EL (cell line): ENCODE measurements at regions not wholly inside any gene's neighbourhood (a gene's known extent, or its start where the extent isn't known, plus 50 kb on each side); places are given as distances from the start of the nearest gene placed in this dataset.
A peak's percentile ranks its signal among the peaks of the same experiment; 100 is the strongest.

ENCODE experiments used
- DNase-seq: peaks from one replicate; pipeline ENCODE4 v3.0.0-alpha.2; 2016

- DNase-seq = no peak
These were observed 292.2 kb downstream of the MZT1 start for GRCh38 chr13:72435251-72435650.

GRCh38 chr13:72431981-72432682 lies 295.3 kb downstream of the MZT1 start:
- DNase-seq = no peak

- DNase-seq = no peak
These were observed 296.5 kb downstream of the MZT1 start for GRCh38 chr13:72430923-72431322.

DNA sequence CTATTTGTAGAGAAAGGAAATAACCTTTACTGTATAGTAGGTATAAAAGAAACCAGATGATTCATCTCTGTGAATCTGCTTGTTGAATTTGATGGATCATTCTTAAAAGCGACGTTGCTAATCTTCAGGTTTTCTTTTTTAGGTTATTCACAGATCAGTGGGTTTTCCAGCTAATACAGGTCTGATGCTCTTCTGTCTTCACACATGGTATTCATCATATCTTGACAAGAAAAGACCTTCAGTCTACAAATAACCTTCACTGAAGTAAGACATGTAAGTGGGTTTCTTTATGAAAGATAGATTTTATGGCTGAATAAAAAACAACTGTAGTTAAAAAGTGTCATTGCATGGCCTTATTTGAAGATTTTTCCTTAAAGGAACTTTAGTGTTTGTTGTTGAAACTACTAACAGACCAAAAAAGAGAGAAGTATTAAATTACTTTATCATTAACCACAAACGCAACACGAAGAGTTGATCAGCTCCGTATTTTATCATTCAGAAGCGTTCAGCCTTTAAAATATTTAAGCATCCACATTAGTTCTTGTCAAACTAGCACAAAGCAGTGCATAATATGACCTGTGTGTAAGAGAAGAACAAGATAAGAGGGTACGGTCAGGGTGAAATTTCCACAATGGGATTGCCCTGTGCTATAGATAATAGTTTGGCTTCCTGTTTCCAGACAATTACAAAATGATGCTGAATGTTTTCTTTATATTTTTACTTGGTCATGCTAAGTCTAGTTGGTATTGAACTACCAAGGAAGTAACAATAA lies 299.5 kb downstream of the MZT1 start:
- no peak for DNase-seq

DNA sequence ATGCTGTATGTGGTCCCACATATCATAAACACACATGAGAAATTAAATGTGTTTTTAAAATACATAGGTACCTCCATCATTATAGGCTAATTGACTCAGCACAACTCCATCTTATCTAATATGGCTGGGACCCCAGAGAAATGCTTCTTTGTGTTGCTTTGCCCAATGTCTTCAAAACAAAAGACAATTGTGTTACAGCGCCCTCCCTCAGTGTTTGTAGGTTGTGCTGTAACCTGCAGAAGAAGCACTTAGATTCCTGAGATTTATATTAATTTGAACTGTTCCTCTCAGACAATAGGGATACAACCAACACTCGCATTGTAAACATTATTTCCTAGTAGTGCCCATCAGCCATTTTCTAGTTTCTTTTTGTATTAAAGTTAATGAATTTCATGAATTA lies 303.4 kb downstream of the MZT1 start:
- no peak for DNase-seq

DNA sequence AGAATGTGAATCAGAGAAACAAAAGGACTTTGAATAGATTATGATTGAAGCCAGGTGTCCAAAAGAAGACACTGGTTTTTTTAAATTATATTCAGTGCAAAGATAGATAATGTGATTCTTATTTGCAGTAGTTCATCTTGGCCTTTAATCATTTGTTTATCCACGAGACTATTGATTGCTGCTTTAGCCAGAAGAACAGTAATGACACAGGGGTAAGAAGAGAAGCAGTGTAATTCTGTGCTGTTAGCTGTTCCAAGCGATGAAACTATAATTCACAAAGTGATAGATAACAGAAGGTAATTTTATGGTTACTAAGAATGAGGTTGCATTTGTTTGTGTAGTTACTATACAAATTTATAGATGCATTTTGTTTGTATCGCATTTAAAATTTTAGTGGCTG lies 311.6 kb downstream of the MZT1 start:
- no peak for DNase-seq

DNA sequence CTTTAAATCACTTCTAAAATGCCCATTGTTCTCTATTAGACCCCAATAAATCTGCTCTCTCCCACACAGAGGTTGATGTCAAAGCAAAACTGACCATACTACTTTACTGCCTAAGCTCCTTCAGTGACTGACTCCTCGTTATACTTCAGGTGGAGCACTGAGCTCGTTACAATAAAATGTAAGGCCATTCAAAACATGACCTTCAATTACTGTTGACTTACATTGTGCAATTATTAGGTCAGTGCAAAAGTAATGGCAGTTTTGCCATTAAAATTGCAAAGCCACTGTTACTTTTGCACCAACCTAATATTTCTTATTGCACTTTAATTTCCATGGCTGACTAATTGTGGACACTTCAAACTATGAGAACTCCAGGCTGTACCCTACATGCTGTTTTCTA lies 314.9 kb downstream of the MZT1 start:
- no peak for DNase-seq

DNA sequence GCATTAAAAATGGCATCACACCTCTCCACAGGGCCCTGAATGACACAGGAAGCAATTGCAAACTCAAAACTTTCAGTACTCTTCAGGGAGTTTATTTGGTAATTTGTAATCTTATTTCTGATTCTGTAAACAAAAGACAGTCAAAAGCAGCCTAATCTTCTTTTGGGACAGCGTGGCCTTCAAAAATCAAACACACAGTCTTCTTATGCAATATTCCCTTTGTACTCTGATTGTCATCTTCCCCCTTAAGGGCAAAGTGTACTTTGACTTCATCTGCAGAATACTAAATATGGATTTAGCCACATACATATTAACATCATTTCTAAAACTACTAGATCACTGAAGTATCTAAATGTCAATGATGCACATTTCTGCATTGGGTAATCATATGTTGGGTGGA lies 322.0 kb downstream of the MZT1 start:
- DNase-seq = no peak

DNA sequence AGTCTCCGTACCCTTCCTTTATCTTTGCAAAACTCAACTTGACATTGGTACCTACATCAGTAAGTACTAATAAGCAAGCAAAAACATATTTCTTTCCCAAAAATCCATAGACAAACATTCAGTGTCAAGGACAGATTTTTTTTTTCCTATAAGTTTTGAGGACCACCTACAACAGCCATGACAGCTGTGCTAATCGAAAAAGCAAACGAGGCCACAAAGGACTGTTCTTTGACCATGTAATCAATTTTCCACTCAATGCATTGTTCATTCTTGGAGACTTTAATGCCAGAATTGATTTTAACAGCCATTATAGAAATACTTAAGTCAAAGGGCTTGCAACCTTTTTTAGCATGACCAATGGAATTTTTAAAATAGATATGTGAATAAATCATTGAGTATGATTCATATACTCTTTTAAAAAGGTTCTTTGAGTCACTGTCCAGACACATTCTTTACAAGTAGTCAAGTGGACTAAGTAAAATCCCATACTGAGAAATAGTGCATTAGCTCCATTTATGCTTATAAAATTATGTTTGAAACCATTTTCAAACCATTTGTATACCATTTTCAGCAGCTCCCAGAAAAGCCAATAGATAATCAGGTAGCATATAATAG lies 323.9 kb downstream of the MZT1 start:
- peak; percentile 28 for DNase-seq

DNA sequence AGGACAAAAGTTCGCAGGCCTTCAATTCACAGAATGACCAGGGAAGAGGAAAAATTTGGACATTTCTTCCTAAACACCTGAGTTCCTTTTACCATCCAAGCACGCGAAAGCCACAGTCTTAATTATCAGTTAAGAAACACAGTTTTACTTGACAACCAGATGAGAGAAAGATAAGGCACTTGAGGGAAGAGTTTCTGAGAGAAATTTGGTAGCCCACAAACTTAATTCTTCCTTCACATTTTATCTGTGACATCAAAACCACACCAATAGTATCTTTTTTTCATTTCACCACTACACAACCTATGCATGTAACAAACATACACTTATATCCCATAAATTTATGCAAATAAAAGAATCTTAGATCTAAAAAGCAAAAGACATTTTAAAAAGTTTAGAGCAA lies 326.6 kb downstream of the MZT1 start:
- no peak for DNase-seq

- DNase-seq = no peak
These were observed 328.1 kb downstream of the MZT1 start for GRCh38 chr13:72399351-72399750.

- DNase-seq = no peak
These were observed 330.2 kb downstream of the MZT1 start for GRCh38 chr13:72397265-72397664.

DNA sequence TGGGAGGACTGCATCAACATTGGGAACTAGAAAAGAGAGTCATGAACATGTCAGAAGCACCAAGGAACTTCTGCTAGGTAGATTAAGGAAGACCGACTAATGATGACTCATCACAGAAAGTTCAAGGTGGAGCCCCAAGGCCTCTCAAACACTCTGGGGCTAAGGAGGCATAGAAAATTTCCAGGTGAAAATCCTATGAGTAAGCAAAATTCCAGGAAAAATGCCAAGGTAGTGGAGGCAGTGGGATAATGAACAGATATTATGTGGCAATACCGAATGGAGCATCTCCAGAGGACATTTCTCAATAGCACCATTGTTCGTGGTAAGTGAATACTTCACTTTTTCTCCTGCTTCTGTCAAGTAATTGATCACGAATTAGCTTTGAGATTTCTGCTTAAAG lies 336.5 kb downstream of the MZT1 start:
- DNase-seq = peak; percentile 2

GRCh38 chr13:72386138-72386684 lies 341.2 kb downstream of the MZT1 start:
- DNase-seq = no peak

- DNase-seq = peak; percentile 49
These were observed 342.6 kb downstream of the MZT1 start for GRCh38 chr13:72384879-72385278.

DNA sequence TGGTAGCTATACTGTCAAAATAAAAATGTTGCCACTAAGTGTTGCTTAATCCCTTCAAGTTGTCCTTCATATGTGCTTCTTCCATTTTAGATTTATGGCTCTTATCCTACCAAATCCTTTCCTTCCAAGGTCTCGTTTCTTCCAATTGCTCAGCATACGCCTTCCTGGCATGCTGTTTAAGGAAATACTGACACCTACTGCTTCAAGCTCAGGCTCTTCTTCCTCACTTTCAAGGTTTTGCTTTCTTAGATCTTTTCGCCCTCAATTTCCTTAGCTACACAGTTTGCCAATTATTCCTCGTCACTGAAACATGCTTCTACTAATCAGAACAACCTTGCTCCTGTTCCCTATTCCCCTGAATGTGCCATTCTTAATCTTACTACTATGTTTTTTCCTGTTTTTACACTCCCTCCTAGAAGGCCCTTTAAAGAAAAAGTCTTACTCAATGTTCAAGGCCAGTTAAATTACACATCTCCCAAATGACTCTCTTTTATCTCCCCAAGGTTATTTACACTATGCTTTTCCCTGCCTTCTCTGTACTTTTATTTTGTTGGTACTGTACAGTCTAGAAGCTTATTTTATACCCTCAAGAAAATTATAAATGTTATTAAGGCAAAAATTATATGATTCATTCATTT lies 343.1 kb downstream of the MZT1 start:
- no peak for DNase-seq

DNA sequence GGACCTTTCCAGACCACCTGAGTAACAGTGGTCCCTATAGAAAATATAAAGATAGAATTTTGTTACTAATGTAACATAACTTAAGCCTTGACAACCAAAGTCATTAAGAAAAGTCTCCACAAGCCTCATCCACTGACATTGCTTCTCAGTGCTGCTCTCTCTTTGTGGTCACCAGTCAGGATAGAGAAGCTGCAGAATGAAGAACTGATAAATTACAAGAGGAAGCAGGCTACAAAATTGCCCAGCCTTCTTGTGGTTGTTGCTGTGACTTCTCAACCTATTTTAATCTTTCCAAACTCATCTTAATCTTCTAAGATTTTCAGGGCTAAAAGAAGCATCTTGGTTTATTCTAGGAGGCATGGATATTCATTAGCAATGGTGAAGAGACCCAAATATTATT lies 343.8 kb downstream of the MZT1 start:
- no peak for DNase-seq

- peak; percentile 6 for DNase-seq
These were observed 347.8 kb downstream of the MZT1 start for GRCh38 chr13:72379581-72379980.

- no peak for DNase-seq
These were observed 359.4 kb downstream of the MZT1 start for GRCh38 chr13:72368031-72368430.

- DNase-seq = no peak
These were observed 380.7 kb downstream of the MZT1 start for GRCh38 chr13:72346716-72347115.

DNA sequence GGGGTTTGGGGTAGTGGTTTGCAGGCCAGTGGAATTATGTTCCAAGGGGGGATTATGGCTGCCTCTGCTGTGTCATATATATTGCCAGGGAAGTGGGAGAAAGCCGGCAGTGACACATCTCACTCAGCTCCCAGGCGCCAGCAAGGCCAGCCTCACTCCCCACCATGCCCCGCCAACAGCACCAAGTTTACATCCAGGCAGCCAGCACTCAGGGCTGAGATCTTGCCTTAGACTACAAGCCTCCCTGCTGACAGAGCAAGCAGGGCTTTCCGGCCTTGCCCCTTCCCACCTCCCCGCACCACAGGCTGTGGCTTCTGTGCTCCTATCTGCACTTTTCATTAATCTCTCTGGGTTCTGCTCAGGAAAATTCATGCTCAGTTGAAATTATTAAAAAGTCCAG lies 385.1 kb downstream of the MZT1 start:
- DNase-seq = no peak

DNA sequence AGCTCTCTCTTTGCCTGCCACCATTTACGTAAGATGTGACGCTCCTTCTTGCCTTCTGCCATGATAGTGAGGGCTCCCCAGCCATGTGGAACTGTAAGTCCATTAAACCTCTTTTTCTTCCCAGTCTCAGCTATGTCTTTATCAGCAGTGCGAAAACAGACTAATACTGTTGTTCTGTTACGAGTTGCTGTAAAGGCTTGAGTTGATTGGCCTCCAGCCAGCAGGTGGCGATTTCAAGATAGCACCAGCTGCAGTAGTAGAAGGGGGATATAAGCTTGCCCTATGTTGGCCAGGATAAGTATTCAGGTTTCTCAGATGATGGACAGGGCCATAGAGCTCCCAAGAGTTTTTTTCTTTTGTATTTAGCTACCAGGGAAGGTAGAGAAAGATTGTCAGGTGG lies 385.5 kb downstream of the MZT1 start:
- no peak for DNase-seq

DNA sequence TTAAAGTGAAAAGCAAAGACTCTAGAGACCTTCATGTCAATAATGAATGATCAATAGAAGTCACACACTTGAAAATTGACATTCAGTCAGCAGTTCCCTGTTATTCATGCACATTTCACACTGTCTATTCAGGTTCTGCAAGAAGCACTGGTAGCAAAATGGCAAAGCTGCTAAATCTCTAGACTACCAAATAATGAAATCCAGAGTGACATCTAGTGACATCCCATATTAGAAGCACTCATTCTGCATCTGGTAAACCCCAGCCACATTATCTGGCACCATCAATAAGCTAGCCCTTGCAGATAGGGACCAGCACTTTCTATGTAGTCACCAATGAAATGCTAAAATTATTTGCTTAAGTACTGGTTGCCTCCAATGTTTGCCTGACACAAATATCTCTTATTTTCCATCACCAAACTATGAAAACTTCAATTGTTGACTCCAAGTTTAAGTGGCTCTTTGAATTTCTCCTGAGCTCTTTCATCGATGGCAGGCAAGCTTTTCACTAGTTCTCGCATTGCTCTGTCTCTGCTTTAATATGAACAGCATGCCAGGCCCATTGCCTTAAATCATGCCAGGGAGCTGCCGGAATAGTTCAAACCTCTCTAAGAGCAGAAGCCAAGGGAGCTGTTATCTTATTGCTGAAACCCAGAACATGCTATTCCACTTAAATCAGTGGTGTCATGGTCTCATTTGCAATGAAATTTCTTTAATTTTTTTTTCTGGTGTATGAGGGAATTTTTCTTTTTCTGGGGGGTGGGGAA lies 409.9 kb downstream of the MZT1 start:
- DNase-seq = peak; percentile 1
